ENCODE measurements at regions not wholly inside any gene's neighbourhood (a gene's known extent, or its start where the extent isn't known, plus 50 kb on each side); places are given as distances from the start of the nearest gene placed in this dataset.

- no peak for TF ChIP-seq ELK1 (IDR thresholded peaks at IDR 0.05; ENCODE audit: low read depth, low read length)
- TF ChIP-seq EP300 (IDR thresholded peaks at IDR 0.05), result no peak
- no peak for TF ChIP-seq CTCF (IDR thresholded peaks at IDR 0.05)
- no peak for TF ChIP-seq POLR2A (IDR thresholded peaks at IDR 0.05; ENCODE audit: low read length)
- no peak for TF ChIP-seq KDM1A (IDR thresholded peaks at IDR 0.05; ENCODE audit: low read depth)
- TF ChIP-seq NFE2L2 (conservative IDR thresholded peaks at IDR 0.05; ENCODE audit: low read length), result no peak
- no peak for TF ChIP-seq ZFP36 (IDR thresholded peaks at IDR 0.05; ENCODE audit: borderline replicate concordance, partially characterized antibody)
- no peak for TF ChIP-seq RCOR1 (IDR thresholded peaks at IDR 0.05; ENCODE audit: low read depth, low read length)
- no peak for TF ChIP-seq JUN (IDR thresholded peaks at IDR 0.05)
- TF ChIP-seq EHMT2 (IDR thresholded peaks at IDR 0.05; ENCODE audit: low read depth), result no peak
Measured at GRCh38 chr2:22807872-22808271, 577.1 kb upstream of the KLHL29 start.
